ENCODE measurements at regions not wholly inside any gene's neighbourhood (a gene's known extent, or its start where the extent isn't known, plus 50 kb on each side); places are given as distances from the start of the nearest gene placed in this dataset.

GRCh38 chr2:192484903-192485302, 290.2 kb upstream of the TMEFF2 start:
- ATAC-seq (no peak), DNase-seq (no peak)
- Mint-ChIP-seq H3K36me3 (ENCODE audit: low read depth) (no peaks in the 10 kb centered on the region), H3K27ac (no peak overlapping the region), H3K27me3 (no peaks in the 10 kb centered on the region), H3K4me3 (no peak overlapping the region), H3K4me1 (no peaks in the 10 kb centered on the region)
- no peaks in the 10 kb centered on the region for H3K9me3 ChIP-seq (ENCODE audit: control insufficient read depth, low read length, poor library complexity, severe bottlenecking)

DNA sequence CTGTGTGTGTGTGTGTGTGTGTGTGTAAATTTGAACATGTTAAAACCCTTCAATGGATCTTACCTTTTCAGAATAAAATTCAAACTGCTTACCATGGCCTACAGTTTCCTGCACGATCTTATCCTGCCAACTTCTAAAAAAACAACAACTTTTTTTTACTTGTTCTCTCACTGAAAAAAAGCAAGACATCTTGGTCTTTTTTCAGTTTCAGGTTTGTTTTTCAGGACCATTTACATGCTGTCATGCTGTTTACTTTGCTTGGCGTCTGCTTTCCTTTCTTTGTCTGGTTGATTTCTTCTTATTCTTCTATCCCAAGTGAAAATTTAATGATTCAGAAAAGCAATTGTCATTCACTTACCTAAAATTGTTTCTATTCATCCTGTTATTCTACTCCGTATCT, 286.3 kb upstream of the TMEFF2 start:
- no peaks in the 10 kb centered on the region for H3K27me3 Mint-ChIP-seq
- no peaks in the 10 kb centered on the region for H3K36me3 Mint-ChIP-seq (ENCODE audit: low read depth)
- ATAC-seq, result no peak
- H3K4me3 Mint-ChIP-seq, result no peak overlapping the region
- no peaks in the 10 kb centered on the region for H3K4me1 Mint-ChIP-seq
- DNase-seq, result no peak
- no peaks in the 10 kb centered on the region for H3K9me3 ChIP-seq (ENCODE audit: control insufficient read depth, low read length, poor library complexity, severe bottlenecking)
- no peak overlapping the region for H3K27ac Mint-ChIP-seq

GRCh38 chr2:192473331-192473730, 278.6 kb upstream of the TMEFF2 start:
- H3K9me3 ChIP-seq (ENCODE audit: control insufficient read depth, low read length, poor library complexity, severe bottlenecking), result no peaks in the 10 kb centered on the region
- no peaks in the 10 kb centered on the region for H3K36me3 Mint-ChIP-seq (ENCODE audit: low read depth)
- H3K4me1 Mint-ChIP-seq, result no peaks in the 10 kb centered on the region
- ATAC-seq (no peak), DNase-seq (no peak)
- no peak overlapping the region for H3K27ac Mint-ChIP-seq
- no peaks in the 10 kb centered on the region for H3K27me3 Mint-ChIP-seq
- no peak overlapping the region for H3K4me3 Mint-ChIP-seq

DNA sequence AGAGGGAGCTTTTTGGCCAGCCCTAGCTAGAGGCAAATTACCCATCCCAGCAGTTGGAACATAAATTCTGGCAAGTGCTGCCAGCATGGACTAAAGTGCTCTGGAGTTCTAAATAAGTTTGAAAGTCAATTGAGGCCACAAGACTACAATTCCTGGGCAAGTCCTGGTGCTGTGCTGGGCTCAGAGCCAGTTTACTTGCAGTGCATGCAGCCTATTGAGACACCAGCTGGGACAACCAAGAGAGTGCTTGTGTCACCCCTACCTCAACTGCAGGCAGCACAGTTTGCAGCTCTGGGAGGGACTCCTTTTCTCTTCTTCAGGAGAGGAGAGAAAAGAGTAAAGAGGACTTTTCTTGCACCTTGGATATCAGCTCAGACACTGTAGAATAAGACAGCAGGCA, 277.2 kb upstream of the TMEFF2 start:
- H3K4me1 Mint-ChIP-seq, result no peaks in the 10 kb centered on the region
- no peaks in the 10 kb centered on the region for H3K27me3 Mint-ChIP-seq
- H3K27ac Mint-ChIP-seq, result no peak overlapping the region
- ATAC-seq (no peak), DNase-seq (no peak)
- no peaks in the 10 kb centered on the region for H3K9me3 ChIP-seq (ENCODE audit: control insufficient read depth, low read length, poor library complexity, severe bottlenecking)
- H3K36me3 Mint-ChIP-seq (ENCODE audit: low read depth), result no peaks in the 10 kb centered on the region
- no peak overlapping the region for H3K4me3 Mint-ChIP-seq

GRCh38 chr2:192469612-192470011, 274.9 kb upstream of the TMEFF2 start:
- no peaks in the 10 kb centered on the region for H3K4me1 Mint-ChIP-seq
- H3K36me3 Mint-ChIP-seq (ENCODE audit: low read depth), result no peaks in the 10 kb centered on the region
- no peaks in the 10 kb centered on the region for H3K27me3 Mint-ChIP-seq
- ATAC-seq, result no peak
- no peak for DNase-seq
- no peaks in the 10 kb centered on the region for H3K9me3 ChIP-seq (ENCODE audit: control insufficient read depth, low read length, poor library complexity, severe bottlenecking)
- no peak overlapping the region for H3K4me3 Mint-ChIP-seq
- H3K27ac Mint-ChIP-seq, result no peak overlapping the region

DNA sequence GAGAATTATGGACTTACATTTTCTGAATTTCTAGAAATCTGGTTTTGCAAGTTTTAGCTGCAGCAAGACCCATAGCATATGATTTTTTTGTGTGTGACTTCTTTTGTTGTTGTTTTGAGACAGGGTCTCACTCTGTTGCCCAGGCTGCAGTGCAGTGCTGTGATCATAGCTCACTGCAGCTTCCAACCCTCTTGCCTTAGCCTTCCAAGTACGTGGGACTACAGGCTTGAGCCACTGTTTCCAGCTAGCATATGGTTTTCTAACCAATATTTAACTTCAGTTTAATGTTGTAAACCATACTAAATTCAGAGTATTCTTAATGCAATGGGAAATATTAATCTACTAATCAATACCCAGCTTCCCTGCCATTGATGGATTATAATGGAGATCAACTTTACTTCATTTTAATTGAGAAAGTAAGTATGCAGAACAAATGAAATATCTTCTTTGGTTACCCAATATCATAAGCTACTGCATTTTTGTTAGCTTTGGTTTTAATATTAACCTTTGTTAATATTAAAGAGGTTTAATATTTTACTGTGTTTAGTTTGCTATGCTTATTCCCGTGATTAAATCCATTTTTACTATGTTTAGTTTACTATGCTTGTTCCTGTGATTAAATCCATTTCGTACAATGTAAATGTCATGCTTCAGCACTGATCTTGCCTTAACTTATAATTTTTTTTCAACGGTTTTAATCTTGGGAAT, 273.4 kb upstream of the TMEFF2 start:
- ATAC-seq, result no peak
- no peak overlapping the region for H3K27ac Mint-ChIP-seq
- no peaks in the 10 kb centered on the region for H3K36me3 Mint-ChIP-seq (ENCODE audit: low read depth)
- DNase-seq, result no peak
- no peaks in the 10 kb centered on the region for H3K9me3 ChIP-seq (ENCODE audit: control insufficient read depth, low read length, poor library complexity, severe bottlenecking)
- no peaks in the 10 kb centered on the region for H3K27me3 Mint-ChIP-seq
- H3K4me1 Mint-ChIP-seq, result no peaks in the 10 kb centered on the region
- H3K4me3 Mint-ChIP-seq, result no peak overlapping the region

DNA sequence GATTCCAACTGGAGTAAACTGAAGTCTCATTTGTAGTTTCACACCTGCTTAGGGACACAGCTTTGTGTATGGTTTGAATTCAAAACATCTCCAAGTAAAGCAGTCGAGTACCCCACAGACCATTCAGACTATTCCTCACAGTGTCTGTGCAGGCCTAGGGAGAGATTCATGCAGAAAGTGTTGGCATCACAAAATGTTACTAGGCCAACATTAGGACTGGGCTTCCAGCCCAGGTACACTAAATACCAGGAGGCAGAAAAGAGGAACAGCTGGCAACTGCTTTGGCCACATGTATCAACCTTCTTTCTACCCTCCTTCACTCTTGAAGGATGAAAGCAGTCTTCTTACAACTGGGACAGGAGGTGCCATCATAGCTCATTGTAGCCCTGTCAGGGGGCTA, 270.4 kb upstream of the TMEFF2 start:
- Mint-ChIP-seq H3K27me3 (no peaks in the 10 kb centered on the region), H3K27ac (no peak overlapping the region)
- no peak for ATAC-seq

DNA sequence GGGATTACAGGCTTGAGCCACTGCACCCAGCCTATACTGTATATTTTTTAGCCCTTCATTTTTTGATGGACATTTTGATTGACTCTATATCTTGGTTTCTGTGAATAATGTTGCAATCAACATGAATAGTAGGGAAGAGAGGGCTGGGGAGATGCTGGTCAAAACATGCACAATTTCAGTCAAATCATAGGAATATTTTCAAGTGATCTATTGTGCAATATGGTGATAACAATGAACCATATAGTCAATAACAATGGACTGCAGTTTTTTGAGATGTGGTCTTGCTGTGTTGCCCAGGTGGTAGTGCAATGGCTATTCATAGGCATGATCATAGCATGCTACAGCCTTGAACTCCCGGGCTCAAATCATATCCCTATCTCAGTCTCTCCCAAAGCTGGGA, 264.7 kb upstream of the TMEFF2 start:
- H3K4me1 Mint-ChIP-seq, result no peaks in the 10 kb centered on the region
- DNase-seq, result no peak
- no peaks in the 10 kb centered on the region for H3K27me3 Mint-ChIP-seq
- H3K9me3 ChIP-seq (ENCODE audit: control insufficient read depth, low read length, poor library complexity, severe bottlenecking), result no peaks in the 10 kb centered on the region
- no peak for ATAC-seq
- no peak overlapping the region for H3K27ac Mint-ChIP-seq
- no peaks in the 10 kb centered on the region for H3K36me3 Mint-ChIP-seq (ENCODE audit: low read depth)
- H3K4me3 Mint-ChIP-seq, result no peak overlapping the region

More for the DNA sequence above, 270.4 kb upstream of the TMEFF2 start:
- H3K36me3 Mint-ChIP-seq (ENCODE audit: low read depth), result no peaks in the 10 kb centered on the region
- DNase-seq, result no peak
- no peaks in the 10 kb centered on the region for H3K4me1 Mint-ChIP-seq
- H3K4me3 Mint-ChIP-seq, result no peak overlapping the region
- H3K9me3 ChIP-seq (ENCODE audit: control insufficient read depth, low read length, poor library complexity, severe bottlenecking), result no peaks in the 10 kb centered on the region

DNA sequence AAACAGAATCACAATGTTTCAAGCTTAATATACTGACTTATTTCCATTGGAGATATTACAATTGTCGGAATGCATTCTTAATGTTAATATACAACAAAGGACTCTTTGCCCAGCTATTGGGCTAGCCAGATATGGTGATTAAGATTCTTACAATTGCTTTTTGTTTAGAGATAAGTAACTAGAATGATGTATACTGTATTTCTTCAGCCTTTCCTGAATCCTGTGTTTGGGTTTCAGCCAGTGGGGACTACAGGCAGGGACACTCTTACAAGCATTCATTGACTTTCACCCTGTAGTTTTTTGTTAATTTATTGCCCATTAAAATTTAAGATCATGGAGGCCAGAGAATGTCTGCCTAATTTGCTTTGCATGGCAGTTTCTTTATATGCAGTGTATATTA, 254.1 kb upstream of the TMEFF2 start:
- H3K36me3 Mint-ChIP-seq (ENCODE audit: low read depth), result no peaks in the 10 kb centered on the region
- H3K27ac Mint-ChIP-seq, result no peak overlapping the region
- no peaks in the 10 kb centered on the region for H3K27me3 Mint-ChIP-seq
- no peaks in the 10 kb centered on the region for H3K4me1 Mint-ChIP-seq
- H3K4me3 Mint-ChIP-seq, result no peak overlapping the region
- DNase-seq (no peak), ATAC-seq (no peak)
- no peaks in the 10 kb centered on the region for H3K9me3 ChIP-seq (ENCODE audit: control insufficient read depth, low read length, poor library complexity, severe bottlenecking)

DNA sequence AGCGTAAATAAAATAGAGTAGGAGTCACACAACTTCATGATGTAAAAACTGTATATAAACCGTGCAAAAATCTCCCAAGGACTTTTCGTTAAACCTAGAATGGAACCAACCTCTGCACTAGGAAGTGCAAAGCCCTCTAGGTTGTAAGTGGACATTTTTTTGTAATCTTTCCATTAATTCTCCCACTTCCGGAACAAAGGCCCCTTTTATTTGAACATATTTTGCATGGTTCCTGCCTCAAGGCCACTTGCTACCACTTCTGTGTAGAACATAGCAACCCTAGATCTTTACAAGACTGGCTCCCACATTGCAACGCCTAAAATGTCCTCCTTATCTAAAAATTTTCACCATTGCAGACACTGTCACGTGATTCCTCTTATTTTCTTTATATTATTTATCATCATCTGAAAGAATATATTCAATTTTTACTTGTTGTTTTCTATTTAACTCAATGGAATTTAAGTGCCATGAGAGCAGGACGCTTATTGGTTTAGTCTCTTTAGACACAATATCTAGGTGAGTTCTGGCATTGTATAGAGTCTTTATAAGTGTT, 249.6 kb upstream of the TMEFF2 start:
- H3K27me3 Mint-ChIP-seq, result no peaks in the 10 kb centered on the region
- H3K4me3 Mint-ChIP-seq, result no peak overlapping the region
- no peak overlapping the region for H3K27ac Mint-ChIP-seq
- H3K36me3 Mint-ChIP-seq (ENCODE audit: low read depth), result no peaks in the 10 kb centered on the region
- no peaks in the 10 kb centered on the region for H3K9me3 ChIP-seq (ENCODE audit: control insufficient read depth, low read length, poor library complexity, severe bottlenecking)
- DNase-seq (no peak), ATAC-seq (no peak)
- H3K4me1 Mint-ChIP-seq, result no peaks in the 10 kb centered on the region

DNA sequence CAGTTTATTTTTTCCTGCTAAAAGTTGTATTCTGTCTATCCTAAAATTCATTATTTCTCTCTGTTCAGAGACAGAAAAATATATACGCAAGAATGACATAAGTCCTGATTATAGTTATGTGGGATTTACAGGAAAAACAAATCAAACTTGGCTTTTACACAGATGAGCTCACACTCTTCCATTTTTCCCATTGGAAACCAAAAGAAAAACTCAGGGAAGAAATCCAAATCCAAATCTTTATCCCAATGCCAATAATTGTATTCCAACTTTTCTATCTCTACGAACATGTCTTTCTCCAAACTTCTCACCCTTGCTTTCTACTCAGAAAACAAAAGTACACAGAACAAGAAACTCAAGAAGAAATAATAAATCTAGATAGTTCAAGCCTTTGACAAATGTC, 249.1 kb upstream of the TMEFF2 start:
- H3K4me3 Mint-ChIP-seq, result no peak overlapping the region
- no peaks in the 10 kb centered on the region for H3K9me3 ChIP-seq (ENCODE audit: control insufficient read depth, low read length, poor library complexity, severe bottlenecking)
- DNase-seq (no peak), ATAC-seq (no peak)
- no peaks in the 10 kb centered on the region for H3K4me1 Mint-ChIP-seq
- H3K27me3 Mint-ChIP-seq, result no peaks in the 10 kb centered on the region
- no peak overlapping the region for H3K27ac Mint-ChIP-seq
- H3K36me3 Mint-ChIP-seq (ENCODE audit: low read depth), result no peaks in the 10 kb centered on the region

DNA sequence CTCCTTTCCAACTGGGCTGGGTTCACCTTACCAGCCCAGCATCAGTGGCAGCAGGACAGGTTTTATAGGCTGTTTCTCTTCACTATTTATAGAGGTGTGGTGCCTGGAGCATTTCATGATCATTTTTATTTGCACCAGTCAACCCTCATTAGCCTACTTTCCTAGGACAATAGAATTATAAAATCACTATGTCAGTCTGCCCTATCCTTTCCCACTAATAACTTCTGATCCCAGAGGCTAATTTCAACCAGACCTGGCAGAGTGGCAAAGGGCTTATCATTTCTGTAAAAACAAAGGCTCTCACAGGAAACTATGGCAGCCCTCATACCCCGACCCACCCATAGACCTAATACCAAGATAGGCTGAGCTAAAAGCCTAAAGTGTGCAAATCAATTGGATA, 243.5 kb upstream of the TMEFF2 start:
- H3K4me3 Mint-ChIP-seq, result no peak overlapping the region
- no peaks in the 10 kb centered on the region for H3K36me3 Mint-ChIP-seq (ENCODE audit: low read depth)
- H3K9me3 ChIP-seq (ENCODE audit: control insufficient read depth, low read length, poor library complexity, severe bottlenecking), result no peaks in the 10 kb centered on the region
- H3K4me1 Mint-ChIP-seq, result no peaks in the 10 kb centered on the region
- H3K27me3 Mint-ChIP-seq, result no peaks in the 10 kb centered on the region
- H3K27ac Mint-ChIP-seq, result no peak overlapping the region
- ATAC-seq, result no peak
- DNase-seq, result no peak

- Mint-ChIP-seq H3K4me3 (no peak overlapping the region), H3K27ac (no peak overlapping the region), H3K27me3 (no peaks in the 10 kb centered on the region), H3K36me3 (ENCODE audit: low read depth) (no peaks in the 10 kb centered on the region), H3K4me1 (no peaks in the 10 kb centered on the region)
- DNase-seq (no peak), ATAC-seq (no peak)
- H3K9me3 ChIP-seq (ENCODE audit: control insufficient read depth, low read length, poor library complexity, severe bottlenecking), result no peaks in the 10 kb centered on the region
These were observed 242.9 kb upstream of the TMEFF2 start for GRCh38 chr2:192437653-192438052.

- no peaks in the 10 kb centered on the region for H3K27me3 Mint-ChIP-seq
- no peak overlapping the region for H3K27ac Mint-ChIP-seq
- H3K4me1 Mint-ChIP-seq, result no peaks in the 10 kb centered on the region
- no peak for ATAC-seq
- no peak for DNase-seq
- no peaks in the 10 kb centered on the region for H3K9me3 ChIP-seq (ENCODE audit: control insufficient read depth, low read length, poor library complexity, severe bottlenecking)
- no peak overlapping the region for H3K4me3 Mint-ChIP-seq
- no peaks in the 10 kb centered on the region for H3K36me3 Mint-ChIP-seq (ENCODE audit: low read depth)
These were observed 229.5 kb upstream of the TMEFF2 start for GRCh38 chr2:192424243-192424642.
